Inflammatory macrophage treated with lipopolysaccharide for 1 hour (primary cell): ENCODE measurements at regions not wholly inside any gene's neighbourhood (a gene's known extent, or its start where the extent isn't known, plus 50 kb on each side); places are given as distances from the start of the nearest gene placed in this dataset.
"Not testable (repeated sequence)": the region's sequence is repeated elsewhere in the genome, so short reads cannot be mapped to it uniquely, and the experiment has no call there.

Experiments
- DNase-seq, 2 donors: peaks; one replicate each; pipeline ENCODE4 v3.0.0-alpha.2; 2020 to 2022

GRCh38 chr19:32063601-32064000, 281.8 kb upstream of the ZNF507 start:
- no peak for DNase-seq

- DNase-seq = no peak
These were observed 279.4 kb upstream of the ZNF507 start for GRCh38 chr19:32066056-32066455.

- no peak for DNase-seq
These were observed 277.7 kb upstream of the ZNF507 start for GRCh38 chr19:32067685-32068084.

GRCh38 chr19:32068793-32069192, 276.6 kb upstream of the ZNF507 start:
- DNase-seq = no peak

- DNase-seq = no peak
These were observed 275.3 kb upstream of the ZNF507 start for GRCh38 chr19:32070101-32070500.

- DNase-seq = no peak
These were observed 263.4 kb upstream of the ZNF507 start for GRCh38 chr19:32082028-32082427.

- DNase-seq = not testable (repeated sequence)
These were observed 260.6 kb upstream of the ZNF507 start for GRCh38 chr19:32084756-32085363.

GRCh38 chr19:32091241-32091640, 254.2 kb upstream of the ZNF507 start:
- no peak for DNase-seq

GRCh38 chr19:32097011-32097410, 248.4 kb upstream of the ZNF507 start:
- no peak for DNase-seq

- DNase-seq = no peak
These were observed 247.8 kb upstream of the ZNF507 start for GRCh38 chr19:32097620-32098019.

- no peak for DNase-seq
These were observed 246.4 kb upstream of the ZNF507 start for GRCh38 chr19:32098968-32099367.

GRCh38 chr19:32101206-32101605, 244.2 kb upstream of the ZNF507 start:
- no peak for DNase-seq

GRCh38 chr19:32103541-32103940, 241.9 kb upstream of the ZNF507 start:
- no peak for DNase-seq

- no peak for DNase-seq
These were observed 241.1 kb upstream of the ZNF507 start for GRCh38 chr19:32104153-32104849.

- DNase-seq = no peak
These were observed 240.6 kb upstream of the ZNF507 start for GRCh38 chr19:32104850-32105235.

GRCh38 chr19:32105527-32106310, 239.7 kb upstream of the ZNF507 start:
- DNase-seq = no peak

GRCh38 chr19:32122258-32122657, 223.2 kb upstream of the ZNF507 start:
- DNase-seq = no peak

- DNase-seq = no peak
These were observed 222.0 kb upstream of the ZNF507 start for GRCh38 chr19:32123355-32123940.

GRCh38 chr19:32124585-32124984, 220.8 kb upstream of the ZNF507 start:
- no peak for DNase-seq

- no peak for DNase-seq
These were observed 216.3 kb upstream of the ZNF507 start for GRCh38 chr19:32129141-32129540.

- DNase-seq = no peak
These were observed 215.1 kb upstream of the ZNF507 start for GRCh38 chr19:32130332-32130731.

GRCh38 chr19:32131005-32131404, 214.4 kb upstream of the ZNF507 start:
- no peak for DNase-seq

GRCh38 chr19:32138416-32138815, 207.0 kb upstream of the ZNF507 start:
- no peak for DNase-seq
